ENCODE measurements at regions not wholly inside any gene's neighbourhood (a gene's known extent, or its start where the extent isn't known, plus 50 kb on each side); places are given as distances from the start of the nearest gene placed in this dataset.

DNA sequence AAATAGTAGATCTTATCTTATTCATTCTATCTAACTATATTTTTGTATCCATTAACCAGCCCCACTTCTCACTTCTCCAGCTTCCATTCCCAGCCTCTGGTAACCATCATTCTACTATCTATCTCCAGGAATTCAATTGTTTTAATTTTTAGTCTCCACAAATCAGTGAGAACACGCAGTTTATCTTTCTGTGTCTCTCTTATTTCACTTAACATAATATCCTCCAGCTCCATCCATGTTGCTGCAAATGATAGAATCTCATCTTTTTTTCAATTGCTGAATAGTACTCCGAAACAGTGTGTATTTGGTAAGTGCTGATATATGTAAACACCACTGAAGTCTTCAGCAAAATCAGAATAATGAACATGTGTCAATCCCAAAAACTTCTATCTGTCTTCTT lies 587.2 kb upstream of the ATP2B1 start:
- no peak for TF ChIP-seq POLR2A (IDR thresholded peaks at IDR 0.05)
- TF ChIP-seq, protein P1, sequence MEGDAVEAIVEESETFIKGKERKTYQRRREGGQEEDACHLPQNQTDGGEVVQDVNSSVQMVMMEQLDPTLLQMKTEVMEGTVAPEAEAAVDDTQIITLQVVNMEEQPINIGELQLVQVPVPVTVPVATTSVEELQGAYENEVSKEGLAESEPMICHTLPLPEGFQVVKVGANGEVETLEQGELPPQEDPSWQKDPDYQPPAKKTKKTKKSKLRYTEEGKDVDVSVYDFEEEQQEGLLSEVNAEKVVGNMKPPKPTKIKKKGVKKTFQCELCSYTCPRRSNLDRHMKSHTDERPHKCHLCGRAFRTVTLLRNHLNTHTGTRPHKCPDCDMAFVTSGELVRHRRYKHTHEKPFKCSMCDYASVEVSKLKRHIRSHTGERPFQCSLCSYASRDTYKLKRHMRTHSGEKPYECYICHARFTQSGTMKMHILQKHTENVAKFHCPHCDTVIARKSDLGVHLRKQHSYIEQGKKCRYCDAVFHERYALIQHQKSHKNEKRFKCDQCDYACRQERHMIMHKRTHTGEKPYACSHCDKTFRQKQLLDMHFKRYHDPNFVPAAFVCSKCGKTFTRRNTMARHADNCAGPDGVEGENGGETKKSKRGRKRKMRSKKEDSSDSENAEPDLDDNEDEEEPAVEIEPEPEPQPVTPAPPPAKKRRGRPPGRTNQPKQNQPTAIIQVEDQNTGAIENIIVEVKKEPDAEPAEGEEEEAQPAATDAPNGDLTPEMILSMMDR (IDR thresholded peaks at IDR 0.05): no peak
- no peaks in the 10 kb centered on the region for H3K36me3 ChIP-seq (replicated peaks in 1 of 2; ENCODE audit: insufficient read depth in 1 of 2, low read depth in 2 of 2)
- intact Hi-C loops (cut with DNase I): no loop called here

DNA sequence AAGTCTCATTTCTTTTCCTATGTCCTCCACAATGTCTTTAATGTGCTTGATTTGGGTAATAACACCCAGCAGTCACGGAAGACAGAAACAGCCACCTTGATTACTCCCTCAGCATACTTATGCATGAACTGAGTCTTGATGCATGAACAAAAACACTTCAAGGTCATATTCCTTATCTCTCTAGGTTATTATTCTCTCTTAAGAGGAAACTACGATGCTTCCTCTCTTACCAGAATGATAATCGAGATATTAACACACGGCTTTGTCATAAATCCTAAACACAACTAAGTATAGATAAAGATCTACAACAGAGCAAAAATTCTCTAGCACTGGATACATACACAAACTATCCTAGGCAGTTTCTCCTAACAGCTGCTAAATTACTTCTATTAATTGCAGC lies 583.5 kb upstream of the ATP2B1 start:
- H3K9me3 ChIP-seq: no peaks in the 10 kb centered on the region
- peaks cover 7% of the 10 kb centered on the region for H3K4me1 ChIP-seq
- 24 to 29% methylated on average over 4 of the region's 4 CpGs for WGBS, 2 donors
- intact Hi-C loops (cut with DNase I): no loop called here
- H3K36me3 ChIP-seq (replicated peaks in 1 of 2; ENCODE audit: insufficient read depth in 1 of 2, low read depth in 2 of 2): no peaks in the 10 kb centered on the region
- no peak for ATAC-seq
- no peak overlapping the region for H3K4me3 ChIP-seq
- no peak overlapping the region for H3K27ac ChIP-seq
- DNase-seq: no peak
- no peaks in the 10 kb centered on the region for H3K27me3 ChIP-seq
- TF ChIP-seq, protein P1 (IDR thresholded peaks at IDR 0.05): no peak
- TF ChIP-seq POLR2A (IDR thresholded peaks at IDR 0.05): no peak

More for the DNA sequence above, 587.2 kb upstream of the ATP2B1 start:
- Histone ChIP-seq H3K27ac (no peak overlapping the region), H3K4me3 (no peak overlapping the region), H3K4me1 (peaks cover 7% of the 10 kb centered on the region), H3K9me3 (no peaks in the 10 kb centered on the region), H3K27me3 (no peaks in the 10 kb centered on the region)
- 84 to 85% methylated on average over 2 of the region's 2 CpGs for WGBS, 2 donors
- DNase-seq: no peak
- ATAC-seq: no peak

DNA sequence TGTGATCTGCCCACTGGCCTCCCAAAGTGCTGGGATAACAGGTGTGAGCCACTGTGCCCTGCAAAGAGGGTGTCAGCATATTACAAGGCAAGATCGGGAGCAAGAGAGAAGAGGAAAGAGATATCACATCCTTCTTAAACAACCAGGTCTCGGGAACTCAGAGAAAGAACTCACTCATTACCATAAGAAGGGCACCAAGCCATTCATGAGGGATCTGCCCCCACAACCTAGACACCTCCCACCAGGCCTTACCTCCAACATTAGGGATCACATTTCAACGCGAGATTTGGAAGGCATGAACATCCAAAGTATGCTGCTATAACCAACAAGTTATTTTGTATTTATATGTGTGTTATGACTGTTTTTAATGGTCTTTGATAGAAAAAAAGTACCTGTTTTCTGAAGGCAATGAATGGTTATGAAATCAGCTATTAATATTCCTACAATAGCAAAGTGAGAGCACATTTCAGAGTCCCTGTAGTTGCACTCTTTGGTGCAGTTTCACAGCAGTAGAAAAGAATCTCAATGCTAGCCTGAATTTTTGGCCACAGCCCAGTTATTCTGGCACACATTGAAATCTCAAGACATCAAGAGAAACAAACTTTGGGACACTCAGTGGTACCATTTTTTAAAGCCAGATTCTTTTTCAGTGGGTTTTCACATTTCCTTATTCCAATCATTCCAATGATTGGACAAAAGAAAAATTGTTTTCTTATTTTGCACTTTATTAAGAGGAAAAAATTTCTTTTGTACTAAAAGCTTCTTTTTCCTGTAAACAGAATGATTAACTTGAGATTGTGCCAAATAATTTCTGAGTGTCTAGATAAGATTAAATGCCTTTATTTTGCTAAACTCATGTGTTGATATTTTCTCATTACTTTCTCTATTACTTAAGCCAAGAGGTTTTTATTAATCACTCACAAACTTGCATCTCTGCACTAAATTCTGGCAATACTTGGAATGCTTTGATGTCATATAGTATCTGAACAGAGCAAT lies 582.6 kb upstream of the ATP2B1 start:
- H3K4me3 ChIP-seq: no peak overlapping the region
- H3K9me3 ChIP-seq: no peaks in the 10 kb centered on the region
- WGBS, 2 donors: 86 to 88% methylated on average over 3 to 4 of the region's 4 CpGs
- ATAC-seq (no peak), DNase-seq (no peak)
- no peaks in the 10 kb centered on the region for H3K27me3 ChIP-seq
- no peaks in the 10 kb centered on the region for H3K36me3 ChIP-seq (replicated peaks in 1 of 2; ENCODE audit: insufficient read depth in 1 of 2, low read depth in 2 of 2)
- no peak for TF ChIP-seq POLR2A (IDR thresholded peaks at IDR 0.05)
- TF ChIP-seq, protein P1 (IDR thresholded peaks at IDR 0.05): no peak
- H3K27ac ChIP-seq: no peak overlapping the region
- intact Hi-C loops (cut with DNase I): no loop called here
- H3K4me1 ChIP-seq: peaks cover 7% of the 10 kb centered on the region

DNA sequence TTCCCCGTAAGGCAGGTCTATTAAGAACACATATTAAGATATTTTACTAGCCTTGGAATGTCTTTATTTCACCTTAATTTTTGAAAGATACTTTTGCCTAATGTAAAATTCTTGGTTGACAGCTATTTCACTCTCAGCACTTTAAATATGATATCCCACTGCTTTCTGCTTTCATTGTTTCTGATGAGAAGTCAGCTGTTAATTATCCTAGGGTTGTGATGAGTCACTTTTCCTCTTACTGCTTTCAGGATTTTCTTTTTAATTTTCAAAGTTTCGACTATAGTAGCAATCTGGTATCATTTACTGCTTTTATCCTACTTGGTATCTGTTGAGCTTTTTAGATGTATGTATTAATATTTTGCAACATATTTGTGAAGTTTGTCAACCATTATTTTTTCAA lies 578.9 kb upstream of the ATP2B1 start:
- Histone ChIP-seq H3K27me3 (no peaks in the 10 kb centered on the region), H3K36me3 (replicated peaks in 1 of 2; ENCODE audit: insufficient read depth in 1 of 2, low read depth in 2 of 2) (no peaks in the 10 kb centered on the region), H3K4me1 (peaks cover 7% of the 10 kb centered on the region), H3K4me3 (no peak overlapping the region), H3K27ac (no peak overlapping the region), H3K9me3 (no peaks in the 10 kb centered on the region)
- intact Hi-C loops (cut with DNase I): no loop called here
- no peak for ATAC-seq
- no peak for TF ChIP-seq POLR2A (IDR thresholded peaks at IDR 0.05)
- TF ChIP-seq, protein P1 (IDR thresholded peaks at IDR 0.05): no peak
- no peak for DNase-seq
- WGBS, 2 donors: 78 to 92% methylated on average over 2 of the region's 2 CpGs
